HCT116 (cell line): ENCODE measurements at regions not wholly inside any gene's neighbourhood (a gene's known extent, or its start where the extent isn't known, plus 50 kb on each side); places are given as distances from the start of the nearest gene placed in this dataset.
"Not testable (repeated sequence)": the region's sequence is repeated elsewhere in the genome, so short reads cannot be mapped to it uniquely, and the experiment has no call there.

Experiments used
- ATAC-seq: fragments of 200-7000 bp; cut with Tn5 transposase; 2 replicates; pipeline ENCODE4 v1.9.1; 2020; ENCODE audit warnings: mild to moderate bottlenecking, moderate library complexity
- BruUV-seq: library from RNA; stranded (reverse); fragments of 400-500 nt; replicated peaks from 2 replicates; lab custom pipeline; 2021; lab: Mats Ljungman, UMichigan
- CTCF ChIA-PET: fragments of 300-600 bp; sonication (Branson Sonifier 250); formaldehyde crosslinking; loops from one replicate; lab custom pipeline; 2021; ENCODE audit warnings: antibody characterized with exemption; lab: Charles Lee
- POLR2A ChIA-PET: fragments of 300-600, 350-600 bp; sonication (Branson Sonifier 250); formaldehyde crosslinking; loops from one replicate; lab custom pipeline; 2021; ENCODE audit warnings: antibody characterized with exemption; lab: Charles Lee
- RAD21 ChIA-PET, 2 experiments: fragments of 300-600 bp; sonication (Branson Sonifier 250); formaldehyde crosslinking; loops; one replicate each; lab custom pipeline; 2023; ENCODE audit warnings: low total read pairs in 2 of 2; ENCODE audit not compliant: uncharacterized antibody in 2 of 2, unreplicated experiment in 2 of 2, low non-redundant PET in 1 of 2; lab: Charles Lee
- DNase-seq: peaks from one replicate; pipeline ENCODE4 v3.0.0-alpha.2; 2010; ENCODE audit warnings: low read depth, low spot score
- H2AFZ ChIP-seq: fragments of 200-600 bp; shearing (Covaris generic), sonication (generic); 2 replicates; pipeline ENCODE4 v1.6.1; 2017; ENCODE audit warnings: low read depth, mixed run types, mixed read lengths, antibody characterized with exemption, low read length; ENCODE audit not compliant: poor library complexity, severe bottlenecking
- H3K27ac ChIP-seq: 2 replicates; pipeline ENCODE4 v1.5.1; 2012; ENCODE audit warnings: low read depth, low read length
- H3K27me3 ChIP-seq: fragments of 200-600 bp; sonication (generic); 2 replicates; pipeline ENCODE4 v1.6.1; 2016; ENCODE audit warnings: mixed run types, low read length, mixed read lengths; ENCODE audit not compliant: insufficient read depth
- H3K36me3 ChIP-seq, 2 experiments: fragments of 200-500 bp in 1 of 2; fragments of 200-600 bp in 1 of 2; sonication (Bioruptor generic) in 1 of 2; sonication (generic) in 1 of 2; 2 replicates each; pipeline versions ENCODE4 v1.5.1 to v1.6.1; 2014 to 2016; ENCODE audit warnings: low read length in 2 of 2, inconsistent platforms in 1 of 2, mixed read lengths in 1 of 2, mixed run types in 1 of 2; ENCODE audit not compliant: insufficient read depth in 2 of 2, control insufficient read depth in 1 of 2
- H3K4me1 ChIP-seq, 2 experiments: fragments of 200-600 bp in 1 of 2; sonication (generic) in 1 of 2; 2 replicates each; pipeline versions ENCODE4 v1.5.1 to v1.6.1; 2012 to 2017; ENCODE audit warnings: low read length in 2 of 2, inconsistent platforms in 1 of 2, mild to moderate bottlenecking in 1 of 2, mixed read lengths in 1 of 2, mixed run types in 1 of 2, moderate library complexity in 1 of 2; ENCODE audit not compliant: insufficient read depth in 2 of 2, control insufficient read depth in 1 of 2
- H3K4me2 ChIP-seq: fragments of 200-600 bp; sonication (generic); 2 replicates; pipeline ENCODE4 v1.6.1; 2017; ENCODE audit warnings: mixed run types, low read length, mixed read lengths
- H3K4me3 ChIP-seq, 2 experiments: fragments of 200-600 bp in 1 of 2; sonication (generic) in 1 of 2; replicated peaks in 1 of 2; 2 replicates each; pipeline ENCODE4 v1.5.1; 2011 to 2016; ENCODE audit warnings: low read length in 2 of 2, control low read depth in 1 of 2, low read depth in 1 of 2, mild to moderate bottlenecking in 1 of 2, mixed read lengths in 1 of 2, mixed run types in 1 of 2
- H3K79me2 ChIP-seq: fragments of 200-600 bp; sonication (generic); 2 replicates; pipeline ENCODE4 v1.6.1; 2017; ENCODE audit warnings: mild to moderate bottlenecking, mixed run types, low read length, moderate library complexity, mixed read lengths; ENCODE audit not compliant: insufficient read depth
- H3K9ac ChIP-seq: fragments of 200-600 bp; sonication (generic); 2 replicates; pipeline ENCODE4 v1.6.1; 2016; ENCODE audit warnings: low read length, mixed read lengths
- H3K9me2 ChIP-seq: fragments of 200-600 bp; sonication (generic), shearing (Covaris generic); 2 replicates; pipeline ENCODE4 v1.6.1; 2017; ENCODE audit warnings: mixed run types, mild to moderate bottlenecking, moderate library complexity; ENCODE audit not compliant: insufficient read depth
- H3K9me3 ChIP-seq, 2 experiments: fragments of 200-500 bp in 1 of 2; fragments of 200-600 bp in 1 of 2; sonication (Bioruptor generic) in 1 of 2; sonication (generic) in 1 of 2; 2 replicates each; pipeline ENCODE4 v1.6.1; 2014 to 2017; ENCODE audit warnings: low read length in 2 of 2, mixed read lengths in 2 of 2, inconsistent platforms in 1 of 2, low read depth in 1 of 2, mild to moderate bottlenecking in 1 of 2, mixed run types in 1 of 2, moderate library complexity in 1 of 2; ENCODE audit not compliant: control insufficient read depth in 1 of 2, insufficient read depth in 1 of 2
- H4K20me1 ChIP-seq: fragments of 200-600 bp; sonication (generic), shearing (Covaris generic); 2 replicates; pipeline ENCODE4 v1.6.1; 2017; ENCODE audit warnings: mixed run types, mild to moderate bottlenecking, moderate library complexity; ENCODE audit not compliant: insufficient read depth
- intact Hi-C: fragments of 100-400 bp; cut with micrococcal nuclease; formaldehyde crosslinking; loops from 2 replicates; pipeline ENCODE4 v1.10.0; 2022

DNA sequence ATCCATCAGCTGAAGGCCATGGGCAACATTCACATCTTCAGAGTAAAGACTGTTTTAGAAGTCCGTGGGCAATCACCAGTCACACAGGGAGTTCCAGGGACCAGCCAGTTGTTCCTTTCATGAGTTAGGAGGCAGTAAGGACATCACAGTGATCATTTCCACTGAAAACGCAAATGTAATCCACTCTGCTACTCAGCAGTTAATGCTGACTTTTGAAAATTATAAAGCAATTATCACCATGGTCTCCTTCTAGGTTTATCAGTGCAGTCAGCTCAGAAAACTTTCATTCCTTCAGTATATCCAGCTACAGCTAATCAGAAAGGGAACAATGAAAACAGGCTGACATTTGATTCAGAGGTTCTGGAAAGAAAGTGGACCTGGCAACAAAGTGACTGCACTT lies 50.6 kb upstream of the HNMT start:
- H3K27me3 ChIP-seq, H3K36me3 ChIP-seq, H3K4me2 ChIP-seq, RAD21 ChIA-PET, DNase-seq, ATAC-seq, H3K9ac ChIP-seq, H3K9me2 ChIP-seq, BruUV-seq, H3K27ac ChIP-seq, H2AFZ ChIP-seq, H3K4me1 ChIP-seq, H3K4me3 ChIP-seq, H3K79me2 ChIP-seq, H4K20me1 ChIP-seq, POLR2A ChIA-PET, H3K9me3 ChIP-seq: not testable (repeated sequence)
- CTCF ChIA-PET, result interaction anchor here (5.5 kb wide), 1 partner anchor 913 kb away, joined by 40 read pairs; no protein-coding TSS in a partner anchor
- intact Hi-C loops, result loop anchor here (10.0 kb wide), 1 partner anchor 181 kb away; no protein-coding TSS in a partner anchor
